A204.1 (cell line): ENCODE measurements at regions not wholly inside any gene's neighbourhood (a gene's known extent, or its start where the extent isn't known, plus 50 kb on each side); places are given as distances from the start of the nearest gene placed in this dataset.

ENCODE experiments used
- FAIRE-seq: peaks from 2 replicates; lab custom pipeline; 2012; peaks lifted over from hg19 to GRCh38; lab: Jason Lieb, UNC

DNA sequence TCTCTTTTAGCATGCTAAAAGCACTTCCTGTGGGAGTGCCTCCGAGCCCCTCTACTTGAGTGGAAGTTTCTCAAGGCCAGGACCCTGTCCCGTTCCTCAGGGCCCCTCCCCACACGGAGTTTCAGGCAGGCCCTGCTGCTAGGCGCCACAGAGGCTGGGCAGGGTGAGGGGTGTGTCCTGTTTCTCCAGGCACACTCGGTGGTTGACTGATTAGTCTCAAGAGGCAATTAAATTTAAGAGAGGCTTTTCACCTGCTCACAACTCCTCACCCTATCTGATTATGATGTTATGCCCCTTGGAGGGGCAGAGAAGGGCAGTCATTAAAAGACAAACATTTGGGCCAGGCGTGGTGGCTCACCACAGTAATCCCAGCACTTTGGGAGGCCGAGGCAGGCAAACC, 160.8 kb upstream of the HAAO start:
- FAIRE-seq, result no peak

DNA sequence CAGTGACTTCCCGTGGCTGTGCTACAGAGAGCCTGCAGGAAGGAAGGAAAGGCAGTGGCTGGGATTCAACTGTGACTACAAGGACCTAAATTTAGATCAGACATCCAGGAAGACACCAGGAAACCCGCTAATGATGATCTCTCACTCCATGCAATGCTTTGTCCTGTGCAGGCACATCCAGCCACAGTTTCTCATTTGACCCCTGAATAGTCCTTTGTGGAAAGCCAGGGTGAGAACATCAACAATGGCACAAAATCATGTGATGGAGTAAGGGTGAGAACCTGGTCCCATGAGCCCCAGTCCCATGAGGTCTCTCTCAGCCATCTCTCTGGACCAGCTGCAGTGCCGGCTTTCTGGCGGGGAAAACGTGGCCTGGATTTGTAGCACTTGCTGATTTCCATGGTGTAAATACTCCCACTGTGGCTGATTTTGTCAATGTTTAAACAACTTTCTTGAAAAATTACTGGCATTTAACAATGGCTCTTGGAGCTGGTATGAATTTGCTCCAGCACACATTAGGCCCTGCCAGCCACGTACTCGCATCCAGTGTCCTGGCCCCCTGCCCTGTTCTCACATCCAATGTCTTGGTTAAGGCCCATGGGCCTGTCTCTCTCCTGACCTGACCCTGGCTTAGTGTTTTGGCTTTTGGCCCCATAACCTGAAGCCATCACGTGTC, 159.0 kb upstream of the HAAO start:
- no peak for FAIRE-seq

DNA sequence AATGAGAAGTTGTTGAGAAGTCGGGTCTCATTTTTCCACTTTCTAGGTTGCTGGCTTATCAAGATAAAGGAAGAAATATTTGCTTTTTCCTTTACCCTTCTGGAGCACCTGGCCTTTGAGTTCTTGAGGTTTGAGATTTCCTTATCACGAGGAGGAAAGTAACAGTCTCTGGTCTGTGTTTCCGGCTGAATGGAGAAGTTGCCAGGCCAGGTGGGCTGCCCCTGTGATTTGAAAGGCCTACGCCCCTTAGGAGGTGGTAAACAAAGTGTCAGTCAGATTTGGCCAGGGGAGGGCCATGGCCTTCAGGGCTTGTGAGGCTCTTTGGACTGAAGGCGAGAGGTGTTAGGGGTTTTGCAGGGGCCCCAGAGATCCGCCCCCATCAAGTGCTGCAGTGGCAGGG, 156.7 kb upstream of the HAAO start:
- no peak for FAIRE-seq

DNA sequence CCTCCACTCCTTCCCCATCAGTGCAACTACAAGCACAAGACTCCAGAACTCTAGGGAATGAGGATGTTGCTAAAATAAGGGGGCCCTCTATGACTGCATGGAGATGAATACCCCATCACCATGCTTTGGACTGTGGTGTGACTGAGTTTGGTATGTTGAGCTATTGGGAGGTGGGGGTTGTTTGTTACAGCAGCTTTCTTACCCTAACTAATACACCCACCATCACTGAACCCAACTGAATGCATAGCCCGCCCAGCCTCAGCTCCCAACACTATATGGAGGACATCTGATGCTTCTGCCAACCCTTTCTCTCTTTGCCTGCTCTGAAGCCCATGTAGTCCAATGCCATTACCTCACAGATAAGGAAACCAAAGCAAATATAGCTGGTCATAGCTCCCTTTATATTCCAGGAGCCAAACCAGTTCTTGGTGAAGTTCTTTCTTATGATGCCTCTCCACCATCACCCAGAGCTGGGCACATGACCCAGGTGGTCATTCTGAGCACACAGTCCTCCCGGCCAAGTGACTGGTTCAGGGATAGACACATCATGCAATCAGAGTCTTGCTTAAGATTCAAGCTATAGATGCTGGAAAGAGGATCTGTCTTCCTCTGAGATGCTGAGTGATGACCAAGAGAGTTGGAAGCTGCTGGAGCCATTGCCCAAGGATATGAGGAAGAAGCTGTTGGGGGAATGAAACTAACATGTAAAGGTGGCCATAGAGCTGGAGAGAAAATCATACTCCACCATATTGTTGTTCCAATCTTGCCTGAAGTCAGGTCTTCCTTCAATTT, 155.6 kb upstream of the HAAO start:
- no peak for FAIRE-seq

DNA sequence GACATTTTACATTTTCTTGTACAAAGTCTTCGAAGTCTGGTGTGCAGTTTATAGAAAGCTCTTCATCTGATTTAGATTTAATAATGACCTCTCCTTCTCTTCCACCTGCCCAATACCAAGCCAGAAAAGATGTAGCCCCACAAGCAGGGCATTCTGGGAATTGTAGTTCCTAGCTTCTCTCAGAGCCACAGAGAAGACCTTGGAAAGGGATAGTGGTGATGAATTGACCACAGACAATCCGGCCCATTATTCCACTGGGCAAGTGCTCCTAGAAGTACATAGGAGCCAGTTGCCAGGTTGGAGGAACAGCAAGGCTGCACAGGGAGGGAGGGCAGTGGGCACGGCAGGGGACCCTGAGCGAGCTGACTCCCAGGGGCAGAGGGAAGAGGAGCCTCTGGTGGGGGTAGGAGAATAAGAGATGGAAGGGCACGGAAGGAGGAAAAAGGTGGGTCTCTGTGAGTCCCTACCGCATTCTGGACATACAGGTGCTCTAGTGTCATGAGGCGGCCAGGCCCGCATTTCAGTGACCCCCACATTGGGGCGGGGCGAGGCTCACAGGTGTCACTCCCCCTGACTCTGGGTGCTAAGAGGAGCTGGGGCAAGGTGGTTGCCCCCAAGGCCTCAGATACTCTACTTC, 152.5 kb upstream of the HAAO start:
- FAIRE-seq, result no peak

DNA sequence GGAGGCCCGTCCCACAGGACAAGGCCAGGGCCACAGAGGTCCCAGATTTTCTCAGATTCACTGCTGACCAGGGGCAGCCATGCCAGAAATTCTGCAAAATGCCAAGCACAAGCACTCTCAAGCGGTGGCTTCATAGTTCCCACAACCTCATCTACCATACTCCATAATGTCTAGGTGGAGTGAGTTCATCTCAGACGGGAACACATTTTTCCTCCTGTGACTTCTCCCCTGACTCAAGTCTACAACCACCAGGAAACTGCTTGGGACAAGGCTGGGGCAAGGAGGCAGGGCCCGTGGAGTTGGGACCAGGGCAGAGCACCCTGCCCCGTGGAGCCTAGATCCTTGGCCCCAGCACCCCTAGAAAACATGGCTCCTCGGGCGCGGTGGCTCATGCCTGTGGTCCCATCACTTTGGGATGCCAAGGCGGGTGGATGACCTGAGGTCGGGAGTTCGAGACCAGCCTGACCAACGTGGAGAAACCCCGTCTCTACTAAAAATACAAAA, 150.7 kb upstream of the HAAO start:
- FAIRE-seq, result no peak

DNA sequence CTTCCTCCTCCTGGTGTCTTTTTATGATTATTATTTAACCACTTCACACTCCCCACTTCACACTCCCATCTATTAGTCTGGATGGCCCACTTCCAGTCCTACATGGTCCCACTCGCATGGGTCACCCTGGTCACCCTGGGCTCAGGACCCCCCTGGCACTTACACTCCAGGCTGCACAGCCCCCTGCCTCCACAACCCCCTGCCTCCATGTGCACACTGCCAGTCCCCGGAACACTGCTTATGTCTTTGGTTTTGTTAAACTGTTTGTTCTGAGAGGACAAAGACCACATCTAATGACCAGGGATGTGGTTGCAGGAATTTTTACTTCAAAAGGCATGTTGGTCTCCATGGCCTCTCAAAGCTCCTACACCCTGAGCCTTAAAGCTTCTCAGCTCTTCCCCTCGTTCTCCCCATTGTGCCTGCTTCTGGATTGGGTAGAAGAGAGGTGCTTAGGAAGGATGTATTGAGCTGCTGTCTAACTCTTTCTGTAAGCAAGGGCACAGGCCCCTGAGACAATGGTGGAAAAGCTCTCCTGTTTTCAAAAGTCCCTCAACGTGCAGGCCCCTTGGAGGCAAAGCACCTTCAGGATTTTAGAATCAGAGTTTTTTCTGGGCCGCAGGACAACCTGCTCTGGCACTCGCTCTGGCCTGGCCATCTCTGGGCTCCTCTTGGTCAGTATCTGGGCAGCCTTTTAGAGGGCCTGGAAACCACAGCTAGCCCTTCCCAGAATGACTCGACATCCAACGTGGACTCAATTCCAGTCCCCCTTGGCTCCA, 150.0 kb upstream of the HAAO start:
- FAIRE-seq, result no peak

DNA sequence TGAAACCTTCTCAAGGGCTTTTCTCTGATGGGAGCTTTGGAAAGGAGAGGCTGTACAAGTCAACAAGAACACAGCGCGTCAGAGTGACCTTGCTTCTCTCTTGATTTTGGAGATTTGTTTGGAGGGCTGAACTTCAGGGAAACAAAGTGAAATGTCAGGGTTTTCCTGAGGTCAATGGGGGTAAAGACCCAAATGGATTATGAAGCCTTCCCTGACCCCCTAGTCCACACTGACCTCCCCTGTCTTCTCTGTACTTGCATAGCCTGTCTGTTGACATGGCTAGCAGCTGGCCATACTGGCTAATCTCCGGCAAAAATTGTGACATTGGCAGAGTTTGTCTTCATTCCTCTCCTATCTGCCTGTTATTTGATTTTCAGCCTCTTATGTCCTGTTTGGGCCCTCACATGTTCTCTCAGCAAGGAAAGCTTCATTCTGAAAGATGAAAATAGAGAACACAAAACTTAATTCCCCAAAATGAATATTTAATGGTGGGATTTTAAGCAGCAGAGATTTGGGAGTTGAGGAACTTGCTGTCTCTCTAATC, 149.3 kb upstream of the HAAO start:
- FAIRE-seq, result no peak

DNA sequence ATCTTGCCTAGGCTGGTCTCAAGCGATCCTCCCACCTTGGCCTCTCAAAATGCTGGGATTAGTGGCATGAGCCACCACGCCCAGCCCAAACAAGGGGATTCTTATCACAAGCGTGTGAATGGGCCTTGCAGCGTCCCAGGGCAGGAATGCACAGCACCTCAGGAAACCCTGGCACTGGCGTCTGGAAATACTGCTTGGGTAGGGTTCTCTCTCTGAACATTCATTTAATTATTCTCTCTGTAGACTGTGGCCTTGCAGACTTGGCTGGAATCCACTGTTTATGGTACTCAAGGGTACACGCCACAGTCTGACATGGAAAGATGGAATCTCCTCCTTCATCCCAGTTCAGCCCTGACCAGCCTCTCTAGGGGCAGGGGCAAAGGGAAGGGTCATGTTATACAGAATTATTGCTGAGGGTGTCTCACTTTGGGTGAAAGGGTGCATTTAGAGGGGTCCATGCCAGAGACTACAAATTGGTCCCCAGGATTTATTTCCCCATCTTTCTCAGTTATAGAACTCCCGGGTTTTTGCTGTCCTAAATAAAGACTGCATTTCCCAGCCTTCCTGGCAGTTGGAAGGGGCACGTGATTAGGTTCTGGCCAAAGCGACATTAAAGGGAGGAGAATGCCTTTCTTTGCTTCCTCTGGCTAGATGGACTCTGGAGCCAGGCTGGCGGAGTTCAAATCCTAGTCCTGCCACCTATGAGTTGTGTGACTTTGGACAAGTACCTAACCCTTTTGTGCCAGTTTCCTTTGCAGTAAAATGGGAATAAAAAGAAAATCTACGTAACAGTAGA, 147.2 kb upstream of the HAAO start:
- FAIRE-seq, result no peak

DNA sequence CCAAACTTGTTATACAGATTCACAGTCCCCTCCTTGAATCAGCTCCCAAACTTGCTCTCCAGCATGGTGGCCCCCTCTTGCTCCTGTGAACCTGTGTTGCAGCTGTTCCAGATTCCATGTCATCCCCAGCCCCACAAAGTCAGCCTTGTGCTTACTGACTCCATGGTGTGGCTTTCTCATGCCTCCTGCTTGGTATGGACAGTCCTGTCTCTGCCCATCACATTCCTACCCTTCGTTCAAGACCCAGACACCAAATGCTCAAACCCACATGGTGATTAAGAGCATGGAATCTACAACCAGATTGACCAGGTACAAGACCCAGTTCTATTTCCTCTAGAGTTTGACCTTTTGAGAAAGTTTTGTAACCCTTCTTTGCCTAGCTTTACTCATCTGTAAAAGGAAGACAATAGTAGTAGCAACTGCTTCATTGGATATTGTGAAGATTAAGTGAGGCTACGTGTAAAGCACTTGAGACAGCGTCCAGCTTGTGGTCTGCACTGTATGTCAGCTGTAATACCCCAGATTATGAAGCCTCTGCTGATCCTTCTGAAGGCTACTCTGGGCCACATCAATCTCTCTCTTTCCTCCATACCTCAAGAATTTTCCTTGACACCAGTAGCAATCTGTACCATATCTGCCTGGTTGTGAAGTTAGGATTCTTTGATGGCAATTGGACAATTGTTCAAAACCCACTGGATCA, 146.4 kb upstream of the HAAO start:
- no peak for FAIRE-seq

DNA sequence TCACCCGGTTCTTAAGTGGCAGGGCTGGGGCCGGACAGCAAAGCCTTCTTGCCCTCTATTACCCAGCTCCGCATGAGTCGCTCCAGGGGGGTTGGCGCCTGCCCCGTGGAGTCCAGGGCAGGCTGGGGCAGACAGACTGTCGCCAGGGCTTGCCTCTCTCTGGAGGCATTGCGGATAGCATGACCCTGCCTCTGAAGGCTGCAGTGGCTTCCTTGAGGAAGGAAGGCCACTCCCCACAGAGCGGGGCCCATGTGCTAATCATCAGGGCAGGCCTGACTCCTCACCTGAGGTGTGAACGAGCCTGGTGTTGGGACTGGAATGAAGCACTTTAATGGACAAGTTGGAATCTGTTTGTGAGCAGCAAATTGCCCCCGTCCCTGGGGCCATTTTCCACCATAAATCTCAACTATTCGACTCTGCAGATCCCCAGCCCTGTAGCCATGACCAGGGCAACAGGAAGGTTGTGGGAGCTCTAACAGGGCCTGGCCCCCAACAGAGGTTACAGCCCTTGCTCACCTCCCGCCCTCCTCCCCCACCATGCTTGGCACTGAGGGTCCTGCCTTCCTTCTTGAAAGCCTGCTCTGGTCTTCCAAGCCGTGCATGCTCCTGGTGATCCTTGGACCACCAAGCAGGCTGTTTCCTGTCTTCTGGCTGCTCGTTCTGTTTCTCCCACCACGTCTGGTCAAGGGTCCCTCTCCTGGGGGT, 144.9 kb upstream of the HAAO start:
- FAIRE-seq, result no peak

DNA sequence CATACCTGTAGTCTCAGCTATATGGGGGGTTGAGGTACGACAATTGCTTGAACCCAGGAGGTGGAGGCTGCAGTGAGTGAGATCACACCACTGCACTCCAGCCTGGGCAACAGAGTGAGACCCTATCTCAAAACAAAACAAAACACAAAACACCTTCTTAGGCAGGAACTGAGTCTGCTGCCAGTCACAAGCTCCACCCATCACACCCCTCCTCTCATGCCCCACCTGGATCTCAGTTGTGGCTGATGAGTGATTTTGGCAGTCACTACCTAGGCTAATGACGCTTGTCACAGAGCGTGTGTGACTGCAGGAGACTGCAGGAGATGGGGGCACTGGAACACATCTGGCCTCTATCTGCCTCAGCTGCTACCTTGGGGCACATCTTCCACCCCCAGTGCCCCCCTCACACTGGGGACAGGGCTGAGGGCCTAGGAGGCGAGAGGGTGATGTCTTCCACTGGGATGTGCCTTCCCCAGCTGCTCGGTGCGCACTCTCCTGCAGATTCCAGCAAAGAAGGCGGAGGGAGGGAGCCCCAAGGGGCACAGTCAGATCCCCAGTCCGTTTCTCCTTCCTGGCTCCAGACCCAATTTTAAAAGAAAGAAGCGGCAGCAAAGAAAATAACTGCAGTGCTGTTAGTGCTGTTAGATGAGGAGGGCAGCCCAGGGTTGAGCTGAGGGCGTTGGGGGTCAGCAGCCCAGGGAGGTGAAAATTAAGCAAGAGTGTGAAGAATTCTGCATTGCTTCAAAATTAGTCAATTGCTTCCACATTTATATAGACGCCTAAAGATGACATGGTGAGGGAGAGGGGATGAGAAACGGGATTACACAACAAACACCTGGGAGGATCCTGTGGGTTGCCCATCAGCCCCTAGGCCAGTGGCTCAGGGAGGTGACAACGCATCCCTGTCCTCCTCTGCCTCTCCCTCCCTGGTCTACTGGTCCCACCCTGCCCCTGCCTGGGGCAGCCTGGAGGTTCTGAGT, 143.6 kb upstream of the HAAO start:
- FAIRE-seq, result no peak

DNA sequence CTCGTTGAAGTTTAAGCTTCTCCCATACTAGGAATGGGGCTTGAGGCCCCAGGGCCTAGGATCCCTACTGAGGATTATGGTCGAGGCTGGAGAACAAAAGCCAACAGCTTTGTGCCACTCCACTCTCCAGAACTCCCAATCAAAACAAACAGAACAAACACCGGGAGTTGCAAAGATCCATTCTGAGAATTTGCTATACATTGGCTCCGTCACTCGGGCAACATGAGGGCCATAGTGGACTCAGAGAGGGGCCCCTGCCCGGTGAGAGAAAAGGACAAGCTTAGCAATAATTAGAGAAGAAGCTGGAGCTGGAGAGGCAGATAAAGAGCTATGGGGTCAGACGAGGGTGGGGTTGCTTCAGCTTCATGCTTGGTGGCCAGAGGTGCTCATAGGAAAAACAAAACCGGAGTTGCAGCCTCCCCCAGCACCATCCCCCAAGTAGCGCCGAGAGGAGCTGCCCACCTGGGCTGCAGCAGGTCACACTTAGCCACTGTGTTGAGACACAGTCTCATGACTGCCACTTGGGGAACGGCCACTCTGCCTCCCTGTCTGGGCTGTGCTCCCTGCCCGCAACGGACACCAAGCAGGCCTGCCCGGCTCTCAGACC, 142.3 kb upstream of the HAAO start:
- no peak for FAIRE-seq

DNA sequence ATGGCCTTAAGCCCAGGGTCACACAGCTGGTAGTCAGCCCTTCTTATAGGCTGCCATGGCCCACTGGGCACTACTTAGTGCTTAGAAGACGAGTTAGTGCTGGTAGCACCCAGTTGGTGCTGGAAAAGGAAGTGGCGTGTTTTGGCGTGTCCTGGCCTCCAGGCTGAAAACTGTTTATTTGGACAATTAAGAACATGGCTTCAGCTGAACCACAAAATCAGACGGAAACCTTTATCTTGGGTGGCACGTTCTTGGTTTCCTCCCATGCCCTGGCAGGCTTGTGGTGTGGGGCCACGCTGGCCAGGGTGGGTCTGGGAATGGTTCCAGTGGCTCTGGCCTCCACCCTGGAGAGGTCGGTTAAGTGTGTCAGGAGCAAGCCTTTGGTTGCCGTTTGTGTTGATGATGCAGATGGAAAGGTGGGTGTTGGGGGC, 141.5 kb upstream of the HAAO start:
- FAIRE-seq, result no peak

DNA sequence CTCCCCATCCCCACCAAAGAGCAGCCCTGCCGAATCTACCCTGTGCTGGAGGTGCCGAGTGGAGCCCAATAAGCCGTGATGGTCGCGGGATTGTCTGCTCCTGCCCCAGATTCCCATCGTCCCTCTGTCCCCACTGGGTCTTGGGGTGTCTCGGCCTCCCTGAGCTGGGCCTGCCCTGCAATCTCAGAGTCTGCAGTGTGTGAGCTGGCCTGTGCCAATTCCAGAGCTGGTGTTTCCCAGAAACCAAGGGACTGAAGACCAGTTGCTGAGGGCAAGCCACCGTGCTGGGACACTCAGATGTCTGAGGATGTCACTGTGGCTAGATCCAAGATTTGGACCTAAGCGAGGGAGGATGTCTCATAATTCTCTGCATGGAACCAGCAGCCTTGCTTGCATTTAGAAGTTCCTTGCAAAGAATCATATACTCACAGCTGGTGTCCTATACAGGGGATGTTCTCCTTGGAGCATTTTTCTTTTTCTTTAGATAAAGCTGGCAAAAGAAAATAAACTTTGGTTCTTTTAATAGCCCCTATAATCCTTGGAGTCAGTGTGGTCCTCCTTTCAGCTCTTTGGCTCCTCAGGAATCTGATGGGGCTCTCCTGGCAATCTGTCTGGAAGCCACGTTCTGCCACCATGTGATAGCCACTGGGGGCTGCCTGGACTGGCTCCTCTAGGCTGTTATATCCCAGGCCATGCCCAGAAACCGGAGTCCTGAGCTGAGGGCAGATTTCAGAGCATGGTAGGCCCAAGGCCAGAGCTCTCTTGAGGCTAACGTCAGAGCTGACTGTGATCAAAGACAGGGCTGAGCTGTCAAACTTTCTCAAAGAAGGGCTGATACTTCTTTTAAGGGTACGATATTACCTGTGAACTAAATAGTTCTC, 140.1 kb upstream of the HAAO start:
- no peak for FAIRE-seq

DNA sequence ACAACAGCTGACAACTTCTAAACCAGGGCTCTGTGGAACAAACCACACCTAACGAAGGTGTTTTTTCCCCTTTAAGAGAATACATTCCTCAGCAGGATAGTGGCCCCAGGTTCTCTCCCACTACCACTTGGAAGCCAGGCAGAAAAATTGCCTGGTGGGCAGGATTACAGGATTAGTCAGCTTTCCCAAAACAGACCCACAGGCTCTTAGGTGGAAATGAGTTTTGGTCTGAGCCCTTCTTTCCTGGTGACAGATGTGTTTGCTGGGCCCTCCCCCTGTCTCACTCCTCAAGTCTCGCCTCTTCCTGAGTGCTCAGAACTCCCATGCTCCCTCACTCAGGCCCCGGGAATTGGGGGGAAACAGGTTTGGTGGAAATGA, 139.4 kb upstream of the HAAO start:
- no peak for FAIRE-seq

DNA sequence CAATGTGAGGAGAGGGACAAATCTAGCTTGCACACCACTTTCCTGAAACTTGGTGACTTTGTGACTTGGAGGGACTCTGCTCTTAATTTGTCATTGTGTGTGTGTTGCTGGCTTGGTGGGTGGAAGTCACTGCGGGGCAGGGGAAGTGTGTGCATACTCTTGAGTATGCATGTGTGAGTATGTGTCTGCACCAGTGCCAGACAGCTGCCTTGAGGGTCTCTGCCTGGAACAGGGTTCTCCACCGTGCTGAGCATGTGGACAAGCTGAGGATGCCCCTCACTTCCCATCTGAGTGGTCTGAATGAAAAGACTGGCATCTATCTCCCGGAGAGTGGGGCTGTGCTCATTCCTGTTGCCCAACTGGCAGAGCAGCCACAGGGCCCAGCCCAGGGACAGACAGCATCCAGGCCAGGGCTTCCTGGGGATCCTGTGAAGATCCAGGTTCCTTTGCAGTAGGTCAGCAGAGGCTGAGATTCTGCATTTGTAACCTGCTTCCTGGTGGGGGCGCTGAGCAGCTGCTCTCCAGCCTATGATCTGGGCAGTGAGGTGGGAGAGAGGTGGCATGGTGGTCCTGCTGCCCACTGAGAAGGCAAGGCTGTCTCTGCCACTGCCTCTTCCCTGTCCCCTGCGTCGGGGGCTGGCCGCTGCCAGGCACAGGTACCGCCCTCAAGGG, 138.9 kb upstream of the HAAO start:
- FAIRE-seq, result no peak
